Central memory CD4-positive, alpha-beta T cell (primary cell): ENCODE measurements at regions not wholly inside any gene's neighbourhood (a gene's known extent, or its start where the extent isn't known, plus 50 kb on each side); places are given as distances from the start of the nearest gene placed in this dataset.
A peak's percentile ranks its signal among the peaks of the same experiment; 100 is the strongest.
"Not testable (repeated sequence)": the region's sequence is repeated elsewhere in the genome, so short reads cannot be mapped to it uniquely, and the experiment has no call there.

Experiments
- DNase-seq: peaks from one replicate; pipeline ENCODE4 v3.0.0; 2022

GRCh38 chr14:22285991-22286390, 303.0 kb downstream of the DAD1 start:
- no peak for DNase-seq

GRCh38 chr14:22282949-22283348, 306.1 kb downstream of the DAD1 start:
- DNase-seq = no peak

DNA sequence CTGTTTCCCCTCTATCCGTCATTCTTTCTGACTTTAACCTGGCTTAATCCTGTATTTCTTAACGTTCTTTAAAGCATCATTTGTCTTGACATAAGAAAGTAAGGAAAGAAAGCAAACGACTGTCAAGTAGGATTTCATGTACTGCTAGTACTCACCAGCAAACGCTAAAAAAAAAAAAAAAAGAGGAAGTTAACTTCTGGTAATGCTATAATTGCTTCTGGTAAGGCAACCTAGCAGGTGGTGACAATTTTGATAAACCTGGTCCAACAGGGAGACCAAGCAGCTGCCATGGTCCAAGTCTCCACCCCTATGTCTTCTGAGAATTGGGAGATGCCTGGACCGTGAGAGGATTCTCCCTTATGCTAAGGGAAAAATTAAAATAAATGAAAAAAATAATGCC, 306.6 kb downstream of the DAD1 start:
- DNase-seq = no peak

- not testable (repeated sequence) for DNase-seq
Observed at GRCh38 chr14:22281447-22281874, 307.6 kb downstream of the DAD1 start.

- no peak for DNase-seq
Observed at GRCh38 chr14:22280497-22281316, 308.3 kb downstream of the DAD1 start.

GRCh38 chr14:22276913-22277816, 311.9 kb downstream of the DAD1 start:
- DNase-seq = no peak

DNA sequence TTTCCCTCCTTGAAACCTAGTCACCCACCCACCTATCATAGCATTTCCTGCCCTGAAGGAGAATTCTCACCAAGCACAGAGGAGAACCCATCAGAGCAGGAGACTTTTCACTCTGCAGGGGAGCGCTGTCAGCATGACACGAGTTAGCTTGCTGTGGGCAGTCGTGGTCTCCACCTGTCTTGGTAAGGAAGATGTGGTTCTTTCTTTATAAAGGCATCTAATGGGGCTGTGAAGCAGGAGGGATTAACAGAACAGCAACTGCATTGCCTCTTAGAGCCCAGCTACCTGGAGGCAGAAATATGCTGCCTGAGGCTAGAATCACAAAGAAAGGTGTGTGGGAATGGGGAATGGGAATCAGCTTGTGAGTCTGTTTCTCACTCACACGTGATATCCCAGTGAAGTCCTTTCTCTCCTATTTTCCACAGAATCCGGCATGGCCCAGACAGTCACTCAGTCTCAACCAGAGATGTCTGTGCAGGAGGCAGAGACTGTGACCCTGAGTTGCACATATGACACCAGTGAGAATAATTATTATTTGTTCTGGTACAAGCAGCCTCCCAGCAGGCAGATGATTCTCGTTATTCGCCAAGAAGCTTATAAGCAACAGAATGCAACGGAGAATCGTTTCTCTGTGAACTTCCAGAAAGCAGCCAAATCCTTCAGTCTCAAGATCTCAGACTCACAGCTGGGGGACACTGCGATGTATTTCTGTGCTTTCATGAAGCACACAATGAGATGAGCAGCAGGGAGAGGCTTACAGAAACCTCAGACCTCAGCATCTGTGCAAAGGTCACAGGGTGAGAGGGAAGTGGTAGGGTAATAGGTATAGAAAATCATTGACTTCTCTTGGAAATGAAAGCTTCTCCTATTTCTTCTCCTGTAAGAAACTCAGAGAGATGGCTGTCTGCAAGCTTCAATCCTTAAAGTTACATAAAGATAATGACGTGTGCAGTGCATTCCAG, 316.9 kb downstream of the DAD1 start:
- DNase-seq = no peak

- DNase-seq = peak; percentile 19
Observed at GRCh38 chr14:22268875-22269274, 320.1 kb downstream of the DAD1 start.

GRCh38 chr14:22266683-22267082, 322.3 kb downstream of the DAD1 start:
- no peak for DNase-seq

DNA sequence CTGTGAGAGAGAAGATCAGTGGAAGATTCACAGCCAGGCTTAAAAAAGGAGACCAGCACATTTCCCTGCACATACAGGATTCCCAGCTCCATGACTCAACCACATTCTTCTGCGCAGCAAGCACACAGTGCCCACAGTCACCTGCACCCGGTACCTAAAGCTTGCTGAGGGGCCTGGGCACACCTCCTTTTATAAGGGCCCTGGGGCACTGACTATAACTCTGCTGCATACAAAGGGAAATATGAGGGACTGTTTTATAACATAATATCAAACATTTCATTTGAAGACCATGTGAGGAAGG, 322.9 kb downstream of the DAD1 start:
- DNase-seq = no peak

DNA sequence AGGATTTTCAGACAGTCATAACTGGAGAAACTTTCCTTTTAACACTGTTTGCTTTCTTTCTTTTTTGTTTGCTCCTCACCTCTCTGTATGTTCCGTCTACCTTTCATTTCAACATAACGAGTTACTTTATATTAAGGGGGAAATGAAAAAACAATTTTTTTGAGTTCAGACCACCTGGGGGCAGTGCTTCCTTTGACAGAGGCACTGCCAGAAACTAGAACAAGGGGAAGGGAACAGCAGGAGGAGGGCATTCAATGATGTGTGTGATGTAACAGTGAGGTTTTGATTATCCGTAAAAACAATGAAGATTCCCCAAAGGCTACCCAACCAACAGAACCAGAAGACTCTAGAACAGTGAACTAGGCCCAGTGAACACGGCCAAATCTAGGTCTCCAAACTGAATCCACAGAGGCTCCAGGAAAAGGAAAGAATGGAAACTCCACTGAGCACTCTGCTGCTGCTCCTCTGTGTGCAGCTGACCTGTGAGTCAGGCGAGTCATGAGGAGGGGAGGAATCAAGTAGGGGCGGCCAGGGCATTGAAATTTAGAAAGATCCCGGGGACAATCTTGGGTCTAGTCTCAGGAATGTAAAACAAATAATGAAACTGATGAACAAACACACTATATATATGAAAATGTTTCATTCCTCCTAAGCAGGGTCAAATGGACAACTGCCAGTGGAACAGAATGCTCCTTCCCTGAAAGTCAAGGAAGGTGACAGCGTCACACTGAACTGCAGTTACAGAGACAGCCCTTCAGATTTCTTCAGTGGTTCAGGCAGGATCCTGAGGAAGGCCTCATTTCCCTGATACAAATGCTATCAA, 323.5 kb downstream of the DAD1 start:
- DNase-seq = peak; percentile 0

GRCh38 chr14:22264759-22265158, 324.3 kb downstream of the DAD1 start:
- no peak for DNase-seq

DNA sequence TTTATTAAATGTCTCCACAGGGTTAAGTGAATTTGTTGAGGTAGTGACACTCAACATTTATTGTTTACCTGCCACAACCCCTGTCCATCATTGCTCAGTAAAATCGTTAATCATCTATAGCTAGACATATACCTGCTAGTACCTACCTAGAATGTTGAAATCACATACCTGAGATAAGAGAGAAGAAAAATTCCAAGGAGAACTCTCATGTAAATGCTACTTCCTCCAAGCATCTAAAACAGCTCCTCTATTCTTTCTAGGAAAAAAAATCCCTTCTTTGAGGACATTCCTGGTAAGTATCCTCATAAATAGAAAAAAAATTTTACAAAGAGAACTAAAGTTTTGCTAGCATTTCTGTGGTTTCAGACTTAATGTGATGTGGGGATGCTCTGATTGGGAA, 325.1 kb downstream of the DAD1 start:
- DNase-seq = no peak

- DNase-seq = no peak
Observed at GRCh38 chr14:22262881-22263280, 326.1 kb downstream of the DAD1 start.

DNA sequence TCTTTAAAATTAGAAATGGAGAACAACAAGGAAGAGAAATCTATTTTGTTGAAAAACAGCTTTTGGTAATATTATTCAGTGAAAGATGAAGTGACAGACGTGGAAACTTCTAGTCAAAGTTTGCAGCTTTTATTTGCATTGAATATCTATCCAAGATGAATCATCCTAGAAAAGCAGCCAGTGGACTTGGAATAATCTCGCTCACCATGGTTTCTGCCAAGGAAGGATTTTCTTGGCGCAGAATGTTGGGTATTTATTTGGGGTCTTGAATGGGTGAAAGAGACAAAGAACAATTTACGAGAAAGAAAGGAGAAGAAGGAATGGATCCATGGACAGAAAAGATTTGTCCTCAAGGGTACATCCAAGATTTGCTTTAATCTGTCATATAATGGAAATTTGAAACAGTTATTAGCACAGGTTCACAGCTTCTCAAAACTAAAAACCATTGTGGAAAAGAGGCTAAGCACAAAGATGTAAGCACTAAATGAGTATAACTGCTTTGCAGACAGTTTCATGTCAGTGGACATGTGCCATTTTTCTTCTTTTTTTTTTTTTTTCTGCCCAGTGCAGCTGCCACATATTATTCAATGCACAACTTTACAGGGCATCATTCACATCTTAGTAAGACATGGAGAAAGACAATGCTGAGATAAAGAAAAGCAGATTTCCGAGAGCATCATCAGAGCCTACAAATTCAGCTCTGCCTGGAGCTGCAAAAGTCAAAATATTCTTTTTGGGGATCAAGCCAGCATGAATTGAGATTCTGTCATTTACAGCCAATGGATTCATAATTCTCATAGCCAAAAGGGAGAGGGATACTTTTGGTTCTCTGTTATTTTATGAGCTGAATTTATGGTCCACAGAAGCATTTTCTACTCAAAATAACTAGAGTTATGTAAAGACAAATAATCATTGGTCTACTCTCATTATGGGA, 333.7 kb downstream of the DAD1 start:
- DNase-seq = no peak

- DNase-seq = no peak
Observed at GRCh38 chr14:22252686-22253085, 336.3 kb downstream of the DAD1 start.

- DNase-seq = no peak
Observed at GRCh38 chr14:22251090-22251489, 337.9 kb downstream of the DAD1 start.

GRCh38 chr14:22249770-22250169, 339.3 kb downstream of the DAD1 start:
- no peak for DNase-seq

- DNase-seq = no peak
Observed at GRCh38 chr14:22243971-22244581, 344.9 kb downstream of the DAD1 start.

DNA sequence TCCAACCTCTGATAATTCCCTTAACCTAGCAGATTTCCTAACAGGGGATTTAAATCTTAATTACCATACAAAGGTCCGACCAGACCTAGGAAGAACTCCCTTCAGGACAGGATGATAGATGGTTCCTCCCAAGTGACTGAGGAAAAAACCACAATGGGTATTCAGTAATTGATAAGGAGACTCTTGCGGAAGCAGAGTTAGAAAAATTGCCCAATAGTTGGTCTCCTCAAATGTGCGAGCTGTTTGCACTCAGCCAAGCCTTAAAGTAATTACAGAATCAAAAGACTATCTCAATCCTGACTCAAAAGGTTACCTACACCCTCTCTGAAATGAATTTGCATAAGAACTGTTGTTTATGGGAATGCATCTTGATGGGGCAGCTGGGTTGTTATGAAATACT, 350.7 kb downstream of the DAD1 start:
- DNase-seq = not testable (repeated sequence)
